B cell (primary cell): ENCODE measurements at regions not wholly inside any gene's neighbourhood (a gene's known extent, or its start where the extent isn't known, plus 50 kb on each side); places are given as distances from the start of the nearest gene placed in this dataset.

Experiments
- CTCF ChIP-seq: fragments of 200-600 bp; IDR thresholded peaks from one replicate; pipeline ENCODE4 v1.8.0; 2022; ENCODE audit warnings: antibody characterized with exemption, mild to moderate bottlenecking
- EZH2 ChIP-seq: IDR thresholded peaks from 2 replicates; pipeline ENCODE4 v1.6.1; 2012; ENCODE audit warnings: borderline replicate concordance, low read depth, mild to moderate bottlenecking, moderate library complexity, low read length; ENCODE audit not compliant: insufficient read depth, poor library complexity, severe bottlenecking

- TF ChIP-seq CTCF (no peak), EZH2 (no peak)
Observed at GRCh38 chr3:13713396-13713795, 164.5 kb downstream of the FBLN2 start.
